ENCODE measurements at regions not wholly inside any gene's neighbourhood (a gene's known extent, or its start where the extent isn't known, plus 50 kb on each side); places are given as distances from the start of the nearest gene placed in this dataset.

- Mint-ChIP-seq H3K4me3 (ENCODE audit: unreplicated experiment) (no peak overlapping the region), H3K27ac (ENCODE audit: unreplicated experiment) (no peak overlapping the region), H3K4me1 (ENCODE audit: low read depth, unreplicated experiment) (peaks cover 4% of the 10 kb centered on the region), H3K27me3 (ENCODE audit: unreplicated experiment) (peaks cover 2% of the 10 kb centered on the region), H3K36me3 (ENCODE audit: unreplicated experiment) (no peaks in the 10 kb centered on the region), H3K9me3 (ENCODE audit: unreplicated experiment) (peaks cover 2% of the 10 kb centered on the region)
- no peak for TF ChIP-seq CTCF (IDR thresholded peaks at IDR 0.05; ENCODE audit: partially characterized antibody, unreplicated experiment)
- no peak for DNase-seq
Measured at GRCh38 chr5:10876006-10876744, 115.1 kb upstream of the DAP start.

- Mint-ChIP-seq H3K4me3 (ENCODE audit: unreplicated experiment) (no peak overlapping the region), H3K27me3 (ENCODE audit: unreplicated experiment) (peaks cover 2% of the 10 kb centered on the region), H3K27ac (ENCODE audit: unreplicated experiment) (no peak overlapping the region), H3K4me1 (ENCODE audit: low read depth, unreplicated experiment) (peaks cover 4% of the 10 kb centered on the region), H3K36me3 (ENCODE audit: unreplicated experiment) (no peaks in the 10 kb centered on the region), H3K9me3 (ENCODE audit: unreplicated experiment) (peaks cover 2% of the 10 kb centered on the region)
- TF ChIP-seq CTCF (IDR thresholded peaks at IDR 0.05; ENCODE audit: partially characterized antibody, unreplicated experiment), result no peak
- no peak for DNase-seq
Measured at GRCh38 chr5:10875201-10875768, 114.3 kb upstream of the DAP start.

GRCh38 chr5:10874541-10874940 is 113.5 kb upstream of the DAP start:
- Mint-ChIP-seq H3K36me3 (ENCODE audit: unreplicated experiment) (no peaks in the 10 kb centered on the region), H3K27ac (ENCODE audit: unreplicated experiment) (no peak overlapping the region), H3K4me3 (ENCODE audit: unreplicated experiment) (no peak overlapping the region), H3K27me3 (ENCODE audit: unreplicated experiment) (peaks cover 2% of the 10 kb centered on the region), H3K9me3 (ENCODE audit: unreplicated experiment) (peaks cover 2% of the 10 kb centered on the region), H3K4me1 (ENCODE audit: low read depth, unreplicated experiment) (peaks cover 4% of the 10 kb centered on the region)
- DNase-seq, result no peak
- TF ChIP-seq CTCF (IDR thresholded peaks at IDR 0.05; ENCODE audit: partially characterized antibody, unreplicated experiment), result no peak

GRCh38 chr5:10870791-10871190 is 109.8 kb upstream of the DAP start:
- Mint-ChIP-seq H3K4me1 (ENCODE audit: low read depth, unreplicated experiment) (peaks cover 5% of the 10 kb centered on the region), H3K27me3 (ENCODE audit: unreplicated experiment) (no peaks in the 10 kb centered on the region), H3K36me3 (ENCODE audit: unreplicated experiment) (no peaks in the 10 kb centered on the region), H3K4me3 (ENCODE audit: unreplicated experiment) (no peak overlapping the region), H3K9me3 (ENCODE audit: unreplicated experiment) (peaks cover 2% of the 10 kb centered on the region), H3K27ac (ENCODE audit: unreplicated experiment) (no peak overlapping the region)
- DNase-seq, result no peak
- TF ChIP-seq CTCF (IDR thresholded peaks at IDR 0.05; ENCODE audit: partially characterized antibody, unreplicated experiment), result no peak

- TF ChIP-seq CTCF (IDR thresholded peaks at IDR 0.05; ENCODE audit: partially characterized antibody, unreplicated experiment), result no peak
- Mint-ChIP-seq H3K36me3 (ENCODE audit: unreplicated experiment) (no peaks in the 10 kb centered on the region), H3K9me3 (ENCODE audit: unreplicated experiment) (no peaks in the 10 kb centered on the region), H3K27ac (ENCODE audit: unreplicated experiment) (no peak overlapping the region), H3K4me3 (ENCODE audit: unreplicated experiment) (no peak overlapping the region), H3K4me1 (ENCODE audit: low read depth, unreplicated experiment) (peaks cover 2% of the 10 kb centered on the region), H3K27me3 (ENCODE audit: unreplicated experiment) (no peaks in the 10 kb centered on the region)
- DNase-seq, result no peak
Measured at GRCh38 chr5:10868956-10869355, 107.9 kb upstream of the DAP start.
